OCI-LY7 (cell line): ENCODE measurements at regions not wholly inside any gene's neighbourhood (a gene's known extent, or its start where the extent isn't known, plus 50 kb on each side); places are given as distances from the start of the nearest gene placed in this dataset.
A peak's percentile ranks its signal among the peaks of the same experiment; 100 is the strongest.

ENCODE experiments used
- BruUV-seq: library from RNA; stranded (reverse); fragments of 400-500 nt; replicated peaks from 2 replicates; lab custom pipeline; 2021; lab: Mats Ljungman, UMichigan
- CTCF ChIA-PET: fragments of 300-600 bp; sonication (Branson Sonifier 250); formaldehyde crosslinking; loops from one replicate; lab custom pipeline; 2022; ENCODE audit warnings: antibody characterized with exemption; ENCODE audit not compliant: unreplicated experiment; lab: Charles Lee
- POLR2A ChIA-PET: fragments of 300-600 bp; sonication (Branson Sonifier 250); formaldehyde crosslinking; loops from one replicate; lab custom pipeline; 2022; ENCODE audit warnings: antibody characterized with exemption; lab: Charles Lee
- DNase-seq: peaks from one replicate; pipeline ENCODE4 v3.0.0-alpha.2; 2015; ENCODE audit warnings: low spot score
- H2AFZ ChIP-seq: fragments of 200-600 bp; sonication (generic), shearing (Covaris generic); 2 replicates; pipeline ENCODE4 v1.6.1; 2014; ENCODE audit warnings: mild to moderate bottlenecking, antibody characterized with exemption, low read length, moderate library complexity
- H3K27ac ChIP-seq: fragments of 200-600 bp; sonication (generic); 2 replicates; pipeline ENCODE4 v1.5.1; 2014; ENCODE audit warnings: mixed run types, low read depth, mild to moderate bottlenecking, moderate library complexity, low read length, inconsistent platforms; ENCODE audit not compliant: poor library complexity, severe bottlenecking
- H3K36me3 ChIP-seq: fragments of 200-600 bp; sonication (generic); 2 replicates; pipeline ENCODE4 v1.6.1; 2014; ENCODE audit warnings: mild to moderate bottlenecking, antibody characterized with exemption, low read length, moderate library complexity, mixed read lengths; ENCODE audit not compliant: insufficient read depth
- H3K4me1 ChIP-seq: fragments of 200-600 bp; sonication (generic); 2 replicates; pipeline ENCODE4 v1.5.1; 2014; ENCODE audit warnings: mild to moderate bottlenecking, low read length; ENCODE audit not compliant: insufficient read depth, poor library complexity, severe bottlenecking
- H3K4me2 ChIP-seq: fragments of 200-600 bp; sonication (generic); 2 replicates; pipeline ENCODE4 v1.6.1; 2014; ENCODE audit warnings: mild to moderate bottlenecking, low read length
- H3K4me3 ChIP-seq: fragments of 200-600 bp; sonication (generic); 2 replicates; pipeline ENCODE4 v1.5.1; 2014; ENCODE audit warnings: mild to moderate bottlenecking, low read depth, low read length; ENCODE audit not compliant: poor library complexity, severe bottlenecking
- H3K79me2 ChIP-seq: fragments of 200-600 bp; sonication (generic); 2 replicates; pipeline ENCODE4 v1.6.1; 2016; ENCODE audit warnings: low read depth, mild to moderate bottlenecking, low read length, moderate library complexity, mixed read lengths; ENCODE audit not compliant: insufficient read depth
- H3K9me2 ChIP-seq: fragments of 200-600 bp; sonication (generic); 2 replicates; pipeline ENCODE4 v1.6.1; 2016; ENCODE audit warnings: mild to moderate bottlenecking, low read length, mixed read lengths; ENCODE audit not compliant: insufficient read depth
- H3K9me3 ChIP-seq: fragments of 200-600 bp; sonication (generic); 2 replicates; pipeline ENCODE4 v1.6.1; 2014; ENCODE audit warnings: mild to moderate bottlenecking, mixed run types, low read length, mixed read lengths
- H4K20me1 ChIP-seq: fragments of 200-600 bp; sonication (generic); 2 replicates; pipeline ENCODE4 v1.6.1; 2014; ENCODE audit warnings: mild to moderate bottlenecking, antibody characterized with exemption, low read length, moderate library complexity, mixed read lengths; ENCODE audit not compliant: insufficient read depth
- CTCF ChIP-seq: fragments of 200-600 bp; sonication (generic); conservative IDR thresholded peaks from 2 replicates; pipeline ENCODE4 v1.5.1; 2014; ENCODE audit warnings: mild to moderate bottlenecking, antibody characterized with exemption, low read length, moderate library complexity, mixed read lengths
- EZH2phosphoT487 ChIP-seq: fragments of 200-600 bp; sonication (generic); IDR thresholded peaks from 2 replicates; pipeline ENCODE4 v1.6.1; 2018; ENCODE audit warnings: low read depth, borderline replicate concordance, mild to moderate bottlenecking, mixed run types, antibody characterized with exemption, low read length, moderate library complexity, mixed read lengths
- intact Hi-C: fragments of 100-400 bp; cut with micrococcal nuclease; formaldehyde crosslinking; loops from one replicate; pipeline ENCODE4 v1.10.0; 2022; ENCODE audit not compliant: unreplicated experiment

DNA sequence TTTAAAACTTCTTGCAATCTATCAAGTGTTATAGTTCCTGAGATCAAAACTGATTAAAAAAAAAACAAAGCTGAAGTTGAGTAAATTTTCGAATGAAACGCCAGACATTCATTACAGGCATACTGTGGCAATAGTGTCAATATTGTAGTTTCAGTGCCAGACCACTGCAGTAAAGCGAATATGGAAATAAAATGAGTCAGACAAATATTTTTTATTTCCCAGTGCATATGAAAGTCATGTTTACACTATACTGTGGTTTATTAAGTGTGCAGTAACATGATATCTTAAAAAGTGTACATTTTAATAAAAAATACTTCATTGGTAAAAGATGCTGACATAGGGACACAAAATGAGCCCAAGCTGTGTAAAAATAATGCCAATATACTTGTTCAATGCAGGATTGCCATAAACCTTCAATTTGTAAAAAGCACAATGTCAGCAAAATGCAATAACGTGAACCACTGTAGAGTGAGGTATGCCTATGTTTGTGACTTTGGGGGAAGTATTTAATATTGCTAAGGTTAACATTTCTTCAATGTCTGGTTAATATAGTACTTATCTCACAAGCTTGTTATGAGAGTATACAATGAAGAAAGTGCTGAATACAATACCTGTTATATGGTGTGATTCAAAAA lies 1473.9 kb upstream of the GBE1 start:
- ChIA-PET POLR2A (interaction anchor here (0.8 kb wide), 1 partner anchor 10 kb away, joined by 4 read pairs; no protein-coding TSS in a partner anchor), CTCF (no interaction called here)
- Histone ChIP-seq H3K79me2 (no peaks in the 10 kb centered on the region), H3K4me1 (peaks cover 5% of the 10 kb centered on the region), H4K20me1 (no peaks in the 10 kb centered on the region), H2AFZ (no peak overlapping the region), H3K4me2 (no peak overlapping the region), H3K9me3 (0 out of 2 replicates have a peak, but pooled peaks cover 8% of the 10 kb centered on the region), H3K36me3 (no peaks in the 10 kb centered on the region), H3K27ac (no peak overlapping the region), H3K4me3 (no peak overlapping the region), H3K9me2 (peaks cover 4% of the 10 kb centered on the region; the same call in 1 of the 2 replicates)
- intact Hi-C loops: no loop called here
- DNase-seq: no peak
- BruUV-seq: no TSS peak
- TF ChIP-seq CTCF: no peak
- no peak for TF ChIP-seq EZH2phosphoT487

GRCh38 chr3:83233715-83234114 lies 1472.3 kb upstream of the GBE1 start:
- peak; percentile 56 for TF ChIP-seq CTCF
- no peak for TF ChIP-seq EZH2phosphoT487
- peak overlapping the region; percentile 60; the same call in 1 of the 2 replicates for H2AFZ ChIP-seq
- CTCF ChIA-PET: no interaction called here
- 0 out of 2 replicates have a peak, but pooled peaks cover 4% of the 10 kb centered on the region for H3K9me3 ChIP-seq
- intact Hi-C loops: no loop called here
- no peak overlapping the region for H3K4me2 ChIP-seq
- no TSS peak for BruUV-seq
- H3K4me1 ChIP-seq: peaks cover 5% of the 10 kb centered on the region
- no peak overlapping the region for H3K4me3 ChIP-seq
- no peaks in the 10 kb centered on the region for H3K79me2 ChIP-seq
- no peaks in the 10 kb centered on the region for H4K20me1 ChIP-seq
- peaks cover 4% of the 10 kb centered on the region; the same call in 1 of the 2 replicates for H3K9me2 ChIP-seq
- no peaks in the 10 kb centered on the region for H3K36me3 ChIP-seq
- DNase-seq: no peak
- POLR2A ChIA-PET: interaction anchor here (0.6 kb wide), 2 partner anchors 12 to 79 kb away, joined by 3 to 5 read pairs; no protein-coding TSS in a partner anchor
- H3K27ac ChIP-seq: no peak overlapping the region

GRCh38 chr3:83230841-83231240 lies 1469.4 kb upstream of the GBE1 start:
- peak overlapping the region; percentile 46 for H3K4me2 ChIP-seq

More at GRCh38 chr3:83230841-83231240, 1469.4 kb upstream of the GBE1 start:
- H3K36me3 ChIP-seq: no peaks in the 10 kb centered on the region
- POLR2A ChIA-PET: no interaction called here
- no peaks in the 10 kb centered on the region for H4K20me1 ChIP-seq
- peak overlapping the region; percentile 99 for H2AFZ ChIP-seq
- BruUV-seq: no TSS peak
- CTCF ChIA-PET: no interaction called here
- peaks cover 5% of the 10 kb centered on the region for H3K4me1 ChIP-seq
- no peaks in the 10 kb centered on the region for H3K79me2 ChIP-seq
- peaks cover 4% of the 10 kb centered on the region; the same call in 1 of the 2 replicates for H3K9me2 ChIP-seq
- no peak for TF ChIP-seq EZH2phosphoT487
- no peak for TF ChIP-seq CTCF
- intact Hi-C loops: no loop called here
- H3K4me3 ChIP-seq: peak overlapping the region; percentile 38
- H3K27ac ChIP-seq: no peak overlapping the region
- DNase-seq: no peak
- H3K9me3 ChIP-seq: 0 out of 2 replicates have a peak, but pooled peaks cover 4% of the 10 kb centered on the region
